SIG-M5 (cell line): ENCODE measurements at regions not wholly inside any gene's neighbourhood (a gene's known extent, or its start where the extent isn't known, plus 50 kb on each side); places are given as distances from the start of the nearest gene placed in this dataset.

Experiments
- DNase-seq: peaks from one replicate; lab custom pipeline; 2025; lab: John Stamatoyannopoulos, UW

GRCh38 chr6:122007339-122007738 lies 392.1 kb upstream of the HSF2 start:
- DNase-seq, result no peak

- DNase-seq, result no peak
Measured at GRCh38 chr6:122008101-122008999, 391.1 kb upstream of the HSF2 start.

- DNase-seq, result no peak
Measured at GRCh38 chr6:122009000-122009350, 390.5 kb upstream of the HSF2 start.

GRCh38 chr6:122012578-122012977 lies 386.9 kb upstream of the HSF2 start:
- DNase-seq, result no peak

- no peak for DNase-seq
Measured at GRCh38 chr6:122014961-122015360, 384.5 kb upstream of the HSF2 start.

GRCh38 chr6:122020588-122021264 lies 378.7 kb upstream of the HSF2 start:
- DNase-seq, result no peak

GRCh38 chr6:122025104-122025503 lies 374.3 kb upstream of the HSF2 start:
- DNase-seq, result no peak

GRCh38 chr6:122026582-122027369 lies 372.7 kb upstream of the HSF2 start:
- DNase-seq, result no peak

GRCh38 chr6:122028933-122029522 lies 370.4 kb upstream of the HSF2 start:
- DNase-seq, result no peak

GRCh38 chr6:122033564-122034181 lies 365.8 kb upstream of the HSF2 start:
- DNase-seq, result no peak

GRCh38 chr6:122035173-122035572 lies 364.3 kb upstream of the HSF2 start:
- no peak for DNase-seq

- DNase-seq, result no peak
Measured at GRCh38 chr6:122040261-122040660, 359.2 kb upstream of the HSF2 start.

- DNase-seq, result no peak
Measured at GRCh38 chr6:122042380-122042779, 357.1 kb upstream of the HSF2 start.

- no peak for DNase-seq
Measured at GRCh38 chr6:122042960-122043735, 356.3 kb upstream of the HSF2 start.

GRCh38 chr6:122048570-122048969 lies 350.9 kb upstream of the HSF2 start:
- DNase-seq, result no peak

- no peak for DNase-seq
Measured at GRCh38 chr6:122049341-122049740, 350.1 kb upstream of the HSF2 start.

- no peak for DNase-seq
Measured at GRCh38 chr6:122050242-122050755, 349.2 kb upstream of the HSF2 start.

GRCh38 chr6:122052346-122052900 lies 347.0 kb upstream of the HSF2 start:
- no peak for DNase-seq

GRCh38 chr6:122059918-122060317 lies 339.5 kb upstream of the HSF2 start:
- DNase-seq, result no peak

GRCh38 chr6:122061855-122062254 lies 337.6 kb upstream of the HSF2 start:
- no peak for DNase-seq
